HG02759 (cell line): ENCODE measurements at regions not wholly inside any gene's neighbourhood (a gene's known extent, or its start where the extent isn't known, plus 50 kb on each side); places are given as distances from the start of the nearest gene placed in this dataset.
"Not testable (repeated sequence)": the region's sequence is repeated elsewhere in the genome, so short reads cannot be mapped to it uniquely, and the experiment has no call there.

ENCODE experiments used
- ATAC-seq: cut with Tn5 transposase; IDR thresholded peaks from one replicate; pipeline ENCODE4 v1.9.1; 2021; ENCODE audit warnings: mild to moderate bottlenecking, moderate library complexity; ENCODE audit not compliant: unreplicated experiment

DNA sequence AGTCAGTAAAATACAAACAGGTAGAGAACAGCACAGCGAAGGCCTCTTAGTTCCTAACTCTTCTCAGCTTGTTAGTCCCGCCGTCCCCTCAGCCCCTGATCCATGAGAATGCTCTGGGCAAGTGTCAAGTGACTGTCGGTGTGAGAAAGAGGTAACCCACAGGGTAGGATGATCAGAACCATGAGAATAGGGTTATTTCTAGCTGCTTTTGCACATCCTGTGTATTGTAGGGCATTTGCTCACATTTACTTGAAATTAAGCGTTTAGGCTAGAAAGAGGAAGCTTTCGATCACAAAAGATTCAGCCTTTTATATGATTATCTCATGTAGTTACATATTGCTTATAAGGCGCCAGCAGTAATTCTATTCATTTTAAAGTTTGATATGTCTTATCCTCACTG lies 103.0 kb upstream of the PDE10A start:
- ATAC-seq = no peak

DNA sequence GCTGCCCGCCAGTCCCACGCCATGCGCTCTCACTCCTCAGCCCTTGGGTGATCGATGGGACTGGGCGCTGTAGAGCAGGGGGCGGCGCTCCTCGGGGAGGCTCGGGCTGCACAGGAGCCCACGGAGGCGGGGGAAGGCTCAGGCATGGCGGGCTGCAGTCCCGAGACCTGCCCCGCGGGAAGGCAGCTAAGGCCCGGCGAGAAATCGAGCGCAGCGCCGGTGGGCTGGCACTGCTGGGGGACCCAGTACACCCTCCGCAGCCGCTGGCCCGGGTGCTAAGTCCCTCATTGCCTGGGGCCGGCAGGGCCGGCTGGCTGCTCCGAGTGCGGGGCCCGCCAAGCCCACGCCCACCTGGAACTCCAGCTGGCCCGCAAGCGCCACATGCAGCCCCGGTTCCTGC lies 102.2 kb upstream of the PDE10A start:
- not testable (repeated sequence) for ATAC-seq

GRCh38 chr6:165762876-165763275 lies 99.8 kb upstream of the PDE10A start:
- ATAC-seq = no peak

DNA sequence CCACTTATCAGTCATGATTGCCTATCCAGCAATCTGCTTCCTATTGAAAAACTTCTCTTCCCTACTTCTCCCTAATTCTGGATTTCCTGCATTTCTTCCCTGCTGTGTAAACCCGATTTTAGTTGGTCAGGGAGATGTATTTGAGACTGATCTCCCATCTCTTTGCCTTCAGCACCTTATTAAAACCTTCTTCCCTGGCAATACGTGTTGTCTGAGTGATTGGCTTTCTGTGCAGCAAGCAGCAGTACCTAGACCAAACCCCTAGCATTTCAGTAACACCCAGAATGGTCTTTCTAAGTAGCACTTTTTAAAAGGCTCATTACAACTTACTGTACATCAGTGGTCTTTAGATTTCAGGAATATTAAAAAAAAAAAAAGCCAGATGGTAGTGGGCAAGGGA lies 99.1 kb upstream of the PDE10A start:
- no peak for ATAC-seq

GRCh38 chr6:165760803-165761185 lies 97.8 kb upstream of the PDE10A start:
- ATAC-seq = no peak

DNA sequence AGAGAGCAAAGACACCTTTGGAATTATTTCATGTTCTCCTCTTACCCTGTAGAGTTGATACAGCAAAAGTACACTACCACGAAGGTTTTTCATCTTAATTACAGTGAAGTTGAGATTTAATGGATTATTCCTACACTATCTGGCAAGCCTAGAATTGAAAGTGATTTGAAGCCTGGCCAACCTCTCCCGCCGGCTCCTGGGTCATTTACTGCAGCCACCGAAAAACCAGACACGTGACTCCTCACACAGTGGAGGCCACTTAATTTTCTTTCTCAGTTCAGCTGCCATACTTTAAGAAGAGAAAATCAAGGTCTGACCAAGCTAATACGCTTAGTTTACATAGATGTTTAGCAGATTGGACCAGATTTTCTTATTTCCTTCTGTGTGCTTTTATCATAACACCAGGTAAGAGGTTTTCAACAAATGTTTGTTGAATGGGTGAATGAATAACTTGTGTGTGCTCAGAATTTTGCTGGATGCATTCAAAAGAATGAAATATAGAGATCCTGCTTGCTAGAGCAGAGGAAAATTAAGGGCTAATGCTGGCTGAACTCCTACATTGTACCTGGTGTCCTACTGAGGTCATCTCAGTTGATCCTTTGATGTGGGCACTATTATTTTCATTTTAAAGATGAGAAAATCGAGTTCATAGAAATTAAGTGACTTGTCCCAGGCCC lies 97.2 kb upstream of the PDE10A start:
- ATAC-seq = no peak

DNA sequence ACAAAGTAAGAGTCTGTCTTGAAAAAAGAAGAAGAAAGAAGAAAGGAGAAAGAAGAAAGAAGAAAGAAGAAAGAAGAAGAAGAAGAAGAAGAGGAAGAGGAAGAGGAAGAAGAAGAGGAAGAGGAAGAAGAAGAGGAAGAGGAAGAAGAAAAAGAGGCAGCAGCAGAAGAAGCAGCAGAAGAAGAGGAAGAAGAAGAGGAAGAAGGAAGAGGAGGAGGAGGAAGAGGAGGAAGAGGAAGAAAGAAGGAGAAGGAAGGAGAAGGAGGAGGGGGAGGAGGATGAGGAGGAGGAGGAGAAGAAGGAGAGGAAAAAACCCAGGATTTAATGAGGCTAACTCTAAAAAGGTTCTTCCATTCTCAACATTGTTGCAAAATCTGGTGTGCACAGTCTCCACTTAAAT lies 95.4 kb upstream of the PDE10A start:
- no peak for ATAC-seq

DNA sequence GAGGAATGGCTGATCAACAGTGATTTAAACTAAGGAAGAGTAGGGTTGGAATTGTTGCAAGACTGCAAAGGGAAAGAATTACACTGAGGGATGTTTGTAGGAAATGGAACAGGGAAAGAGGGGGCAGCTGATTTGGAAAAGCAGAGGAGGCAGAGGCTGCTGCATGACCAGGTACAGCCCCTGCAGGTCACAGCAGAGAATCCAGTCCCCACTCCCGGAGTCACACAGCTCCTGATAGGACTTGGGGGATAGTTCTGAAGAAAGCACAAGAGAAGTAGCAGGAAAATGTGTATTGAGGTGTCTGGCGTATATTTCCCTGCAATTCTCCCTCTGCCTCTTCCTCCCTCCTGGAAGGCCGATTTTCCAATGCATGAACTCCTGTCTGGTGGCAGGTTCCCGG lies 92.5 kb upstream of the PDE10A start:
- ATAC-seq = no peak

GRCh38 chr6:165753506-165753905 lies 90.5 kb upstream of the PDE10A start:
- no peak for ATAC-seq

DNA sequence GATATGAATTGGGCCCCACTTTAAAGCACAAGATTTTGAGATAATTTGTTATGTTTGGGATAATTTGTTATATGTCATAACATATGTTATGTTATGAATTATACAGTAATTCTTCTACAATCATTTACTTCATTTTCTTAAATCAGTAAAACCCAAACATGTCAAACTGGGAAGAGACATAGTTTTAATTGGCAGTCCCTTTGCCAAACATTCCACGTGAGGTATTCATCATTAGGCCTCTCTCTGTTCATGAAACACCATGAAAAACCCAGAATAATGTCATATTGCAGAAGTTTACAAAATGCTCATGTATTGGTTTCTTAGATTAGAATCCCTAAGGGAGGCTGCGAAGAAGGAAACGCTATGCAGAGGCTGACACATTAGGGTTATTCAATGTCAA lies 89.4 kb upstream of the PDE10A start:
- ATAC-seq = no peak

GRCh38 chr6:165751486-165751885 lies 88.4 kb upstream of the PDE10A start:
- ATAC-seq = no peak

GRCh38 chr6:165749163-165749562 lies 86.1 kb upstream of the PDE10A start:
- ATAC-seq = no peak

- no peak for ATAC-seq
Measured at GRCh38 chr6:165748390-165748789, 85.3 kb upstream of the PDE10A start.

- ATAC-seq = no peak
Measured at GRCh38 chr6:165747963-165748362, 84.9 kb upstream of the PDE10A start.

DNA sequence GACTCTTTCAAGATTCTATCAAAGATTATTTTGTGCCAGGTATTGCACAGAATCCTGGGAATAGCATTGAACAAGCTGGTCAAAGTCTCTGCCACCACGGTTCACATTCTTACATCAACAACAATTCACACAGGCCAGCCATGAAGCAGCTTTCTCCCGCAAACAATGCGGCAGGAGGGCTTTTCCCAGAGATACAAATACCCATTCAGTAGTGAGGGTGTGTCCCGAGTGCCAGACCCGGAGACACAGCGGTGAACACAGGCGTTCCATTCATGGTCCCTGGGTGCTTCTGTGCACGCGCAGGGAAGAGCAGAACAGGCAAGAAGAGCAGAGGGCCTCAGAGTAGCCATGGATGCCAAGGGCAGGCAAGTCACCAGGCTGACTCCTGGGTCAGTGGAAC lies 83.3 kb upstream of the PDE10A start:
- no peak for ATAC-seq

DNA sequence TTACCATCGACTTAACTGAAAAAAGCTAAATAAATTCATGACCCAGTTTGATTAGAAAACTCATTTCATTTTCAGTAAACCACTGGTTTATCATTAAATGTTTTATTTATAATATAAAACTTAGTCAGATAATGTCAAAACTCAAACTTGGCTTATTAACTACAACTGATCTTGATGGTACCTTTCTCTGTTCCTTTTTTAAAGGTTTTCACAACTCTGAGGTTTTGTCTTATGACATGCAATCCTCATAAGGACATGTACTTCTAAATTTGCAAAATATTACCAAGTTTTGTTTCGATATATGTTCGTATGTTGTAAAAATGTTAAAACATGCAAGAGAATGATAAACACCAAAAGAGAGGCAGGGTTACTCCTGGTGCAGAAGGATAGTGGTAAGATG lies 82.5 kb upstream of the PDE10A start:
- ATAC-seq = no peak

DNA sequence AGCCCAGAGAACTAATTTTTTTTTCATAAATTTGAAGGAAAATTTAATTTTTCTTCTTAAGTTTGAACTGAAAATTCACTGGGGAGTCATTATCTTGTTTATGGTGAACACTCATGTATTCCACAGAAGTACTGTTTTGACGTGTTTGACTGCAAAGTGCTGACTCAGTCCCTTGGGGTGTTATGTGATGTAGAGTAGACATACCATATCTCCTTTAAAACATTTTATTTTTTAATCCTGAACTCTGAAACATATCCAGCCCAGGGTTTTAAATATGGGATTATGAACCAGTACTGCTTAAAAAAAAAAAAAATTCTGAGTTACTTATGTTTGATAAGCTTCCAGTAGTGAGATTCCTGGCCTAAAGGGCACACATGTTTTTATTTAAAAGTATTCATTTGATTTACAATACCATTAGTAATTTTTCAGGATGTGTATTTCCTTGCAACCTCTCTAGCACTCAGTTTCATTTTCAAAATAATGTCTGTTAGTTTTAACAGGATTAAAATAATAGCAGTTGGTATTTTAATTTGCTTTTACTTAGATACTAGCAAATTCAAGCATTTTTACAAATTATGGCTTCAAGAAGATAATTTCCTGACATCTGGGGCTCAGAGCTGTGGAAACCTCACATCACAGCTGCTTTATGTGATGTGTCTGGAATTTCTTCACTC lies 81.7 kb upstream of the PDE10A start:
- ATAC-seq = no peak

GRCh38 chr6:165743366-165743898 lies 80.4 kb upstream of the PDE10A start:
- ATAC-seq = no peak

GRCh38 chr6:165742047-165742446 lies 79.0 kb upstream of the PDE10A start:
- ATAC-seq = no peak

GRCh38 chr6:165737396-165737795 lies 74.4 kb upstream of the PDE10A start:
- no peak for ATAC-seq

- ATAC-seq = no peak
Measured at GRCh38 chr6:165735065-165735464, 72.0 kb upstream of the PDE10A start.

- ATAC-seq = no peak
Measured at GRCh38 chr6:165733489-165733791, 70.4 kb upstream of the PDE10A start.
